GM12878 (cell line): ENCODE measurements at regions not wholly inside any gene's neighbourhood (a gene's known extent, or its start where the extent isn't known, plus 50 kb on each side); places are given as distances from the start of the nearest gene placed in this dataset.

Experiments
- ATAC-seq: fragments of 200-7000 bp; cut with Tn5 transposase; 3 replicates; pipeline ENCODE4 v1.9.1; 2020; ENCODE audit warnings: mild to moderate bottlenecking, moderate library complexity
- BruUV-seq: library from RNA; stranded (reverse); fragments of 400-500 nt; replicated peaks from 2 replicates; lab custom pipeline; 2021; lab: Mats Ljungman, UMichigan
- CTCF ChIA-PET: fragments of 300-600 bp; sonication (Branson Sonifier 250); formaldehyde crosslinking; extraction: SDS; loops from one replicate; lab custom pipeline; 2021; ENCODE audit warnings: inconsistent platforms; lab: Yijun Ruan, JAX
- POLR2A ChIA-PET: fragments of 350-600 bp; formaldehyde crosslinking; extraction: SDS; loops from one replicate; lab custom pipeline; 2021; ENCODE audit warnings: inconsistent platforms; lab: Charles Lee
- RAD21 ChIA-PET: fragments of 300-600 bp; sonication (Branson Sonifier 250); formaldehyde crosslinking; loops from one replicate; lab custom pipeline; 2023; ENCODE audit warnings: antibody characterized with exemption; ENCODE audit not compliant: unreplicated experiment; lab: Charles Lee
- SMC1A ChIA-PET: fragments of 300-600 bp; sonication (Branson Sonifier 250); formaldehyde crosslinking; loops from one replicate; lab custom pipeline; 2023; ENCODE audit not compliant: unreplicated experiment, uncharacterized antibody; lab: Charles Lee
- DNase-seq: peaks from one replicate; pipeline ENCODE4 v3.0.0-alpha.2; 2011; ENCODE audit warnings: low read depth, low spot score
- FAIRE-seq: peaks from 3 replicates; lab custom pipeline; 2011; peaks lifted over from hg19 to GRCh38; lab: Jason Lieb, UNC
- H2AFZ ChIP-seq: 2 replicates; pipeline ENCODE4 v1.6.0; 2011; ENCODE audit warnings: low read depth, low read length, control low read depth; ENCODE audit not compliant: control insufficient read depth
- H3K27ac ChIP-seq: 2 replicates; pipeline ENCODE4 v1.5.1; 2011; ENCODE audit warnings: control low read depth; ENCODE audit not compliant: control insufficient read depth, insufficient read depth
- H3K27me3 ChIP-seq, 2 experiments: replicated peaks in 1 of 2; 2 replicates each; pipeline versions ENCODE4 v1.6.0 to v1.6.1; 2011; ENCODE audit warnings: low read length in 1 of 2; ENCODE audit not compliant: control insufficient read depth in 2 of 2, insufficient read depth in 2 of 2
- H3K36me3 ChIP-seq, 2 experiments: 2 replicates each; pipeline ENCODE4 v1.5.1; 2011; ENCODE audit warnings: low read length in 1 of 2; ENCODE audit not compliant: control insufficient read depth in 2 of 2, insufficient read depth in 2 of 2
- H3K4me1 ChIP-seq: 2 replicates; pipeline ENCODE4 v1.6.1; 2011; ENCODE audit warnings: mild to moderate bottlenecking, low read length, moderate library complexity, mixed read lengths; ENCODE audit not compliant: control insufficient read depth, insufficient read depth
- H3K4me2 ChIP-seq: 2 replicates; pipeline ENCODE4 v1.6.0; 2011; ENCODE audit warnings: control low read depth; ENCODE audit not compliant: control insufficient read depth, insufficient read depth
- H3K4me3 ChIP-seq: fragments of 200-600 bp; sonication (generic); 2 replicates; pipeline ENCODE4 v1.5.1; 2016
- H3K79me2 ChIP-seq: 2 replicates; pipeline ENCODE4 v1.6.0; 2011; ENCODE audit warnings: low read length; ENCODE audit not compliant: control insufficient read depth, insufficient read depth
- H3K9ac ChIP-seq: 2 replicates; pipeline ENCODE4 v1.8.0; 2011; ENCODE audit warnings: low read length, control low read depth, mixed read lengths; ENCODE audit not compliant: control insufficient read depth, insufficient read depth
- H3K9me3 ChIP-seq: replicated peaks from 3 replicates; pipeline ENCODE4 v1.5.1; 2011; ENCODE audit warnings: mild to moderate bottlenecking, low read length; ENCODE audit not compliant: control insufficient read depth, insufficient read depth
- H4K20me1 ChIP-seq: 2 replicates; pipeline ENCODE4 v1.6.0; 2011; ENCODE audit not compliant: control insufficient read depth, insufficient read depth
- RUNX3 ChIP-seq: IDR thresholded peaks from 2 replicates; pipeline ENCODE4 v1.6.1; 2012; ENCODE audit warnings: low read length, inconsistent platforms
- ZNF24 ChIP-seq: fragments of 450-650 bp; IDR thresholded peaks from 2 replicates; pipeline ENCODE4 v1.6.1; 2017; ENCODE audit warnings: antibody characterized with exemption, mild to moderate bottlenecking
- WGBS: methylation state at CpG from one replicate; pipeline ENCODE4 v1.1.6; 2016; ENCODE audit warnings: low lambda C conversion rate; ENCODE audit not compliant: insufficient replicate concordance, insufficient coverage; ENCODE audit errors: missing lambda C conversion rate; 5-methylcytosine and 5-hydroxymethylcytosine counted together
- in situ Hi-C: fragments of 300-500 bp; cut with MboI; formaldehyde crosslinking; loops from 9 replicates; pipeline ENCODE4 v1.14.3; 2018; ENCODE audit warnings: mixed read lengths
- intact Hi-C: fragments of 100-400 bp; cut with micrococcal nuclease; formaldehyde crosslinking; loops from one replicate; pipeline ENCODE4 v1.14.2; 2022; ENCODE audit not compliant: unreplicated experiment
- TF ChIP-seq, protein P1 (sequence below): fragments of 450-650 bp; formaldehyde crosslinking; IDR thresholded peaks from 2 replicates; pipeline ENCODE4 v1.5.0; 2022; ENCODE audit warnings: mild to moderate bottlenecking, missing genetic modification characterization

DNA sequence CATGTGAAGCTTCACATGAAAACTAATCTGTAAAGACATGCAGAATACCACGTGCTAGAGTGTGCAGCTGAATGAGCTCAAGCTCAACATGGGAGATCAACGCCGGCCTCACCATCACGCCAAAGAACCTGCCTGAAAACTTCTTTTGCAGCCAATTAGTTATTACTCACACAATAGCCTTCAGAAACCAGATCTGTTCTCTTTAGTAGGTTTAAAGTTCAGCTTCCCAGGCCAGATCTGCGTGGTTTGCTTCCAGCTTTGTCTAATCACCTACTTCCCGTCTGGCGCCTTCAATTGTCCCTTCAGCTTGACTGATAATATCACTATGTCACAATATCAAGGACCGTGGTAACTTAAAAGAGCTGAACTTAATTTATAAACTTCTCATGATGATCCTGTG, 68.0 kb upstream of the ZNF236 start:
- BruUV-seq, result no TSS peak
- RAD21 ChIA-PET, result no interaction called here
- Histone ChIP-seq H3K4me2 (no peak overlapping the region), H3K27me3 (no peaks in the 10 kb centered on the region), H3K9me3 (no peaks in the 10 kb centered on the region; the same call in 2 of the 3 replicates), H3K4me3 (no peak overlapping the region), H3K79me2 (no peaks in the 10 kb centered on the region), H2AFZ (no peak overlapping the region), H3K27ac (no peak overlapping the region), H4K20me1 (no peaks in the 10 kb centered on the region), H3K9ac (no peak overlapping the region), H3K4me1 (no peaks in the 10 kb centered on the region), H3K36me3 (no peaks in the 10 kb centered on the region)
- 71% methylated on average over 8 of the region's 8 CpGs for WGBS
- POLR2A ChIA-PET, result no interaction called here
- ATAC-seq (no peak), FAIRE-seq (no peak), DNase-seq (no peak)
- CTCF ChIA-PET, result no interaction called here
- in situ Hi-C loops, result no loop called here
- intact Hi-C loops, result no loop called here
- TF ChIP-seq, protein P1, sequence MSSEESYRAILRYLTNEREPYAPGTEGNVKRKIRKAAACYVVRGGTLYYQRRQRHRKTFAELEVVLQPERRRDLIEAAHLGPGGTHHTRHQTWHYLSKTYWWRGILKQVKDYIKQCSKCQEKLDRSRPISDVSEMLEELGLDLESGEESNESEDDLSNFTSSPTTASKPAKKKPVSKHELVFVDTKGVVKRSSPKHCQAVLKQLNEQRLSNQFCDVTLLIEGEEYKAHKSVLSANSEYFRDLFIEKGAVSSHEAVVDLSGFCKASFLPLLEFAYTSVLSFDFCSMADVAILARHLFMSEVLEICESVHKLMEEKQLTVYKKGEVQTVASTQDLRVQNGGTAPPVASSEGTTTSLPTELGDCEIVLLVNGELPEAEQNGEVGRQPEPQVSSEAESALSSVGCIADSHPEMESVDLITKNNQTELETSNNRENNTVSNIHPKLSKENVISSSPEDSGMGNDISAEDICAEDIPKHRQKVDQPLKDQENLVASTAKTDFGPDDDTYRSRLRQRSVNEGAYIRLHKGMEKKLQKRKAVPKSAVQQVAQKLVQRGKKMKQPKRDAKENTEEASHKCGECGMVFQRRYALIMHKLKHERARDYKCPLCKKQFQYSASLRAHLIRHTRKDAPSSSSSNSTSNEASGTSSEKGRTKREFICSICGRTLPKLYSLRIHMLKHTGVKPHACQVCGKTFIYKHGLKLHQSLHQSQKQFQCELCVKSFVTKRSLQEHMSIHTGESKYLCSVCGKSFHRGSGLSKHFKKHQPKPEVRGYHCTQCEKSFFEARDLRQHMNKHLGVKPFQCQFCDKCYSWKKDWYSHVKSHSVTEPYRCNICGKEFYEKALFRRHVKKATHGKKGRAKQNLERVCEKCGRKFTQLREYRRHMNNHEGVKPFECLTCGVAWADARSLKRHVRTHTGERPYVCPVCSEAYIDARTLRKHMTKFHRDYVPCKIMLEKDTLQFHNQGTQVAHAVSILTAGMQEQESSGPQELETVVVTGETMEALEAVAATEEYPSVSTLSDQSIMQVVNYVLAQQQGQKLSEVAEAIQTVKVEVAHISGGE, result no peak
- SMC1A ChIA-PET, result no interaction called here

- no peaks in the 10 kb centered on the region; the same call in 2 of the 3 replicates for H3K9me3 ChIP-seq
- no peaks in the 10 kb centered on the region for H4K20me1 ChIP-seq
- H3K36me3 ChIP-seq, result no peaks in the 10 kb centered on the region
- intact Hi-C loops, result no loop called here
- FAIRE-seq, result no peak
- no peak overlapping the region for H3K4me3 ChIP-seq
- no peak overlapping the region for H2AFZ ChIP-seq
- H3K4me2 ChIP-seq, result no peak overlapping the region
- H3K27ac ChIP-seq, result no peak overlapping the region
- in situ Hi-C loops, result no loop called here
- H3K79me2 ChIP-seq, result no peaks in the 10 kb centered on the region
- no peaks in the 10 kb centered on the region for H3K27me3 ChIP-seq
- POLR2A ChIA-PET, result no interaction called here
- CTCF ChIA-PET, result no interaction called here
- RAD21 ChIA-PET, result no interaction called here
- no peak for DNase-seq
- TF ChIP-seq RUNX3 (no peak), ZNF24 (no peak)
- H3K9ac ChIP-seq, result no peak overlapping the region
- 44% methylated on average over 4 of the region's 4 CpGs for WGBS
- SMC1A ChIA-PET, result no interaction called here
- BruUV-seq, result no TSS peak
- no peaks in the 10 kb centered on the region for H3K4me1 ChIP-seq
- ATAC-seq, result no peak
These were observed 70.0 kb upstream of the ZNF236 start for GRCh38 chr18:76752400-76752799.
